AG10803 (cell line): ENCODE measurements at regions not wholly inside any gene's neighbourhood (a gene's known extent, or its start where the extent isn't known, plus 50 kb on each side); places are given as distances from the start of the nearest gene placed in this dataset.

ENCODE experiments used
- DNase-seq: peaks from one replicate; pipeline ENCODE4 v3.0.0; 2010; ENCODE audit warnings: low read depth
- H3K4me3 ChIP-seq: 2 replicates; pipeline ENCODE4 v1.5.1; 2011; ENCODE audit warnings: mild to moderate bottlenecking, low read length, control low read depth
- CTCF ChIP-seq: conservative IDR thresholded peaks from 2 replicates; pipeline ENCODE4 v1.5.1; 2011; ENCODE audit warnings: mild to moderate bottlenecking, low read length, control low read depth, inconsistent platforms

GRCh38 chr7:145151676-145152075 is 315.8 kb upstream of the TPK1 start:
- no peak for DNase-seq
- no peak overlapping the region for H3K4me3 ChIP-seq
- no peak for TF ChIP-seq CTCF

- no peak for DNase-seq
- no peak overlapping the region for H3K4me3 ChIP-seq
- no peak for TF ChIP-seq CTCF
Measured at GRCh38 chr7:145147865-145148264, 312.0 kb upstream of the TPK1 start.

- TF ChIP-seq CTCF, result no peak
- no peak overlapping the region for H3K4me3 ChIP-seq
- DNase-seq, result no peak
Measured at GRCh38 chr7:145143685-145144084, 307.8 kb upstream of the TPK1 start.

GRCh38 chr7:145134377-145134776 is 298.5 kb upstream of the TPK1 start:
- no peak overlapping the region for H3K4me3 ChIP-seq
- DNase-seq, result no peak
- TF ChIP-seq CTCF, result no peak

GRCh38 chr7:145123502-145123901 is 287.6 kb upstream of the TPK1 start:
- no peak for DNase-seq
- H3K4me3 ChIP-seq, result no peak overlapping the region
- no peak for TF ChIP-seq CTCF

- DNase-seq, result no peak
- no peak for TF ChIP-seq CTCF
- no peak overlapping the region for H3K4me3 ChIP-seq
Measured at GRCh38 chr7:145106001-145106400, 270.1 kb upstream of the TPK1 start.

GRCh38 chr7:145105561-145105960 is 269.7 kb upstream of the TPK1 start:
- no peak for TF ChIP-seq CTCF
- H3K4me3 ChIP-seq, result no peak overlapping the region
- no peak for DNase-seq
